PC-9 (cell line): ENCODE measurements at regions not wholly inside any gene's neighbourhood (a gene's known extent, or its start where the extent isn't known, plus 50 kb on each side); places are given as distances from the start of the nearest gene placed in this dataset.

Experiments used
- BruUV-seq: library from RNA; stranded (reverse); fragments of 400-500 nt; replicated peaks from 2 replicates; lab custom pipeline; 2021; lab: Mats Ljungman, UMichigan
- CTCF ChIA-PET: fragments of 300-600 bp; sonication (Branson Sonifier 250); formaldehyde crosslinking; loops from one replicate; lab custom pipeline; 2022; ENCODE audit warnings: antibody characterized with exemption; lab: Charles Lee
- POLR2A ChIA-PET: fragments of 300-600 bp; sonication (Branson Sonifier 250); formaldehyde crosslinking; loops from one replicate; lab custom pipeline; 2022; ENCODE audit warnings: antibody characterized with exemption; ENCODE audit not compliant: unreplicated experiment; lab: Charles Lee
- DNase-seq, 2 experiments: peaks; one replicate each; pipeline versions ENCODE4 v3.0.0 to v3.0.0-alpha.2; 2015 to 2022; ENCODE audit warnings: mixed read lengths in 1 of 2
- H2AFZ ChIP-seq: fragments of 200-600 bp; sonication (generic); 2 replicates; pipeline ENCODE4 v1.8.1; 2017; ENCODE audit warnings: antibody characterized with exemption
- H3F3A ChIP-seq: fragments of 200-600 bp; sonication (generic); 2 replicates; pipeline ENCODE4 v1.8.1; 2017; ENCODE audit warnings: antibody characterized with exemption, mild to moderate bottlenecking, low read depth; ENCODE audit not compliant: insufficient read depth
- H3K27ac ChIP-seq: fragments of 200-600 bp; sonication (generic); 2 replicates; pipeline ENCODE4 v1.6.1; 2016; ENCODE audit warnings: mixed run types
- H3K27me3 ChIP-seq: fragments of 200-600 bp; sonication (generic); 2 replicates; pipeline ENCODE4 v1.6.1; 2016; ENCODE audit warnings: low read depth, mixed run types; ENCODE audit not compliant: insufficient read depth
- H3K36me3 ChIP-seq: fragments of 200-600 bp; sonication (generic); 2 replicates; pipeline ENCODE4 v1.6.1; 2016; ENCODE audit warnings: low read depth, mixed run types
- H3K4me1 ChIP-seq: fragments of 200-600 bp; sonication (generic); replicated peaks from 2 replicates; pipeline ENCODE4 v1.6.1; 2016; ENCODE audit warnings: mixed run types; ENCODE audit not compliant: insufficient read depth
- H3K4me2 ChIP-seq: fragments of 200-600 bp; sonication (generic); 2 replicates; pipeline ENCODE4 v1.6.1; 2017; ENCODE audit warnings: mixed run types
- H3K4me3 ChIP-seq: fragments of 200-600 bp; sonication (generic); 2 replicates; pipeline ENCODE4 v1.6.1; 2016; ENCODE audit warnings: mixed run types
- H3K79me2 ChIP-seq: fragments of 200-600 bp; sonication (generic); 2 replicates; pipeline ENCODE4 v1.6.1; 2017; ENCODE audit warnings: low read depth, mixed run types
- H3K9me2 ChIP-seq: fragments of 200-600 bp; sonication (generic); 2 replicates; pipeline ENCODE4 v1.8.1; 2017; ENCODE audit warnings: mild to moderate bottlenecking; ENCODE audit not compliant: insufficient read depth
- H3K9me3 ChIP-seq: fragments of 200-600 bp; sonication (generic); 2 replicates; pipeline ENCODE4 v1.8.1; 2016; ENCODE audit warnings: low read depth; ENCODE audit not compliant: insufficient read depth
- H4K20me1 ChIP-seq: fragments of 200-600 bp; sonication (generic); 2 replicates; pipeline ENCODE4 v1.8.1; 2017; ENCODE audit not compliant: insufficient read depth
- CTCF ChIP-seq: fragments of 200-600 bp; sonication (generic); conservative IDR thresholded peaks from 2 replicates; pipeline ENCODE4 v1.6.1; 2017; ENCODE audit warnings: mixed run types, antibody characterized with exemption, mild to moderate bottlenecking, moderate library complexity
- EZH2 ChIP-seq: fragments of 200-600 bp; sonication (generic); IDR thresholded peaks from 2 replicates; pipeline ENCODE4 v1.8.0; 2017; ENCODE audit warnings: antibody characterized with exemption, low read depth
- intact Hi-C: fragments of 100-400 bp; cut with micrococcal nuclease; formaldehyde crosslinking; loops from one replicate; pipeline ENCODE4 v1.10.0; 2022; ENCODE audit not compliant: unreplicated experiment

- no peak for DNase-seq
- H3K27ac ChIP-seq = no peak overlapping the region
- BruUV-seq = no TSS peak
- TF ChIP-seq EZH2 (no peak), CTCF (no peak)
- H3K4me1 ChIP-seq = no peaks in the 10 kb centered on the region
- no peak overlapping the region for H3K4me3 ChIP-seq
- no peak overlapping the region for H3K4me2 ChIP-seq
- no peaks in the 10 kb centered on the region for H3F3A ChIP-seq
- no peaks in the 10 kb centered on the region for H4K20me1 ChIP-seq
- intact Hi-C loops = no loop called here
- no peak overlapping the region for H2AFZ ChIP-seq
- no peaks in the 10 kb centered on the region for H3K36me3 ChIP-seq
- peaks cover 95% of the 10 kb centered on the region for H3K27me3 ChIP-seq
- ChIA-PET POLR2A (no interaction called here), CTCF (no interaction called here)
- H3K79me2 ChIP-seq = no peaks in the 10 kb centered on the region
- H3K9me3 ChIP-seq = no peaks in the 10 kb centered on the region
- H3K9me2 ChIP-seq = no peaks in the 10 kb centered on the region
Measured at GRCh38 chr15:93250950-93251349, 161.9 kb upstream of the RGMA start.

DNA sequence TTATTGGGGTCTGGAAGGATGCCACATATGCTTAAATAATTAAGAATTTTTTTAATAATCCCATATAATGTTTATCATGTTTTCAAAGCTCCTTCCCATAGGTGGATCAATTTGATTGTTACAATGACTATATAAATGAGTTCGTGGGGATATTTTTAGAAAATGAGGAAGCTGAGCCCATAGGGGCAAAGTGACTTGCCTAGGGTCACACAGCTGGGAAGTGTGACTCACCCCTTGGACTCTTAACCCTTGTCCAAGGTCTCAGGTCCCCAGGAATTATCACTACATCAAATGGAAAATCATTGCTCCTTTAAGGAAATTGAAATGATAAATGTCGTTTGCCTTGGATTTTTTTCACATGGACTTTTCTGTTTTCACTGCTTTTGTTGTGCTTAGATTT lies 161.2 kb upstream of the RGMA start:
- H3K4me1 ChIP-seq = no peaks in the 10 kb centered on the region
- no peak for DNase-seq
- H3K4me2 ChIP-seq = no peak overlapping the region
- no peaks in the 10 kb centered on the region for H3K79me2 ChIP-seq
- no peaks in the 10 kb centered on the region for H3K36me3 ChIP-seq
- POLR2A ChIA-PET = no interaction called here
- no TSS peak for BruUV-seq
- H3K4me3 ChIP-seq = no peak overlapping the region
- TF ChIP-seq CTCF (no peak), EZH2 (no peak)
- no peak overlapping the region for H2AFZ ChIP-seq
- no peaks in the 10 kb centered on the region for H3K9me2 ChIP-seq
- H3K27ac ChIP-seq = no peak overlapping the region
- CTCF ChIA-PET = no interaction called here
- no peaks in the 10 kb centered on the region for H3K9me3 ChIP-seq
- intact Hi-C loops = no loop called here
- H4K20me1 ChIP-seq = no peaks in the 10 kb centered on the region
- H3K27me3 ChIP-seq = peaks cover 97% of the 10 kb centered on the region
- H3F3A ChIP-seq = no peaks in the 10 kb centered on the region

GRCh38 chr15:93249623-93250022 lies 160.6 kb upstream of the RGMA start:
- Histone ChIP-seq H3K4me3 (no peak overlapping the region), H3F3A (no peaks in the 10 kb centered on the region), H3K27me3 (peaks cover 97% of the 10 kb centered on the region), H3K9me2 (no peaks in the 10 kb centered on the region), H3K4me1 (no peaks in the 10 kb centered on the region), H3K27ac (no peak overlapping the region), H2AFZ (no peak overlapping the region), H3K79me2 (no peaks in the 10 kb centered on the region), H4K20me1 (no peaks in the 10 kb centered on the region), H3K36me3 (no peaks in the 10 kb centered on the region), H3K4me2 (no peak overlapping the region), H3K9me3 (no peaks in the 10 kb centered on the region)
- DNase-seq = no peak
- BruUV-seq = no TSS peak
- ChIA-PET CTCF (no interaction called here), POLR2A (no interaction called here)
- no peak for TF ChIP-seq EZH2
- TF ChIP-seq CTCF = no peak
- intact Hi-C loops = no loop called here
